Astrocyte of the spinal cord (primary cell): ENCODE measurements at regions not wholly inside any gene's neighbourhood (a gene's known extent, or its start where the extent isn't known, plus 50 kb on each side); places are given as distances from the start of the nearest gene placed in this dataset.

Experiments used
- DNase-seq: peaks from one replicate; pipeline ENCODE4 v3.0.0; 2011; ENCODE audit warnings: low read depth, low spot score
- H3K4me3 ChIP-seq: 2 replicates; pipeline ENCODE4 v1.5.1; 2011; ENCODE audit warnings: low read depth, mild to moderate bottlenecking, low read length, moderate library complexity
- CTCF ChIP-seq: IDR thresholded peaks from 2 replicates; pipeline ENCODE4 v1.5.1; 2012; ENCODE audit warnings: low read depth, mild to moderate bottlenecking, low read length, inconsistent platforms
- in situ Hi-C: cut with HindIII; loops from 2 replicates; pipeline ENCODE4 v1.10.0; 2017; ENCODE audit warnings: low sequenced_read_pairs

GRCh38 chr2:212936572-212936971, 214.8 kb downstream of the IKZF2 start:
- in situ Hi-C loops = no loop called here
- DNase-seq = no peak
- H3K4me3 ChIP-seq = no peak overlapping the region
- no peak for TF ChIP-seq CTCF

GRCh38 chr2:212935752-212936151, 215.7 kb downstream of the IKZF2 start:
- no peak for DNase-seq
- no peak overlapping the region for H3K4me3 ChIP-seq
- in situ Hi-C loops = no loop called here
- TF ChIP-seq CTCF = no peak

GRCh38 chr2:212931271-212931670, 220.1 kb downstream of the IKZF2 start:
- H3K4me3 ChIP-seq = no peak overlapping the region
- no peak for DNase-seq
- no peak for TF ChIP-seq CTCF
- in situ Hi-C loops = no loop called here

GRCh38 chr2:212930556-212931260, 220.7 kb downstream of the IKZF2 start:
- H3K4me3 ChIP-seq = no peak overlapping the region
- in situ Hi-C loops = no loop called here
- no peak for DNase-seq
- TF ChIP-seq CTCF = no peak

GRCh38 chr2:212929971-212930370, 221.4 kb downstream of the IKZF2 start:
- in situ Hi-C loops = no loop called here
- TF ChIP-seq CTCF = no peak
- no peak for DNase-seq
- H3K4me3 ChIP-seq = no peak overlapping the region

GRCh38 chr2:212929116-212929515, 222.3 kb downstream of the IKZF2 start:
- no peak for TF ChIP-seq CTCF
- no peak overlapping the region for H3K4me3 ChIP-seq
- in situ Hi-C loops = no loop called here
- DNase-seq = no peak
